Activated naive CD4-positive, alpha-beta T cell treated with anti-CD3 and anti-CD28 coated beads for 36 hours (primary cell): ENCODE measurements at regions not wholly inside any gene's neighbourhood (a gene's known extent, or its start where the extent isn't known, plus 50 kb on each side); places are given as distances from the start of the nearest gene placed in this dataset.

Source experiments
- CTCF ChIA-PET: fragments of 350-600 bp; sonication (Branson Sonifier 250); formaldehyde crosslinking; loops from one replicate; lab custom pipeline; 2021; ENCODE audit warnings: antibody characterized with exemption; lab: Charles Lee
- DNase-seq: peaks from one replicate; pipeline ENCODE4 v3.0.0-alpha.2; 2020
- H3K27ac Mint-ChIP-seq: one replicate; pipeline ENCODE4 v1.8.0; 2021; ENCODE audit warnings: mild to moderate bottlenecking, mixed read lengths
- H3K27me3 Mint-ChIP-seq: one replicate; pipeline ENCODE4 v1.8.0; 2021; ENCODE audit warnings: low read depth, mixed read lengths
- H3K36me3 Mint-ChIP-seq: one replicate; pipeline ENCODE4 v1.8.0; 2021; ENCODE audit warnings: low read depth, mixed read lengths
- H3K4me1 Mint-ChIP-seq: one replicate; pipeline ENCODE4 v1.8.0; 2021; ENCODE audit warnings: low read depth, mixed read lengths
- H3K4me3 Mint-ChIP-seq: one replicate; pipeline ENCODE4 v1.8.0; 2021; ENCODE audit warnings: mild to moderate bottlenecking, moderate library complexity, mixed read lengths
- H3K9me3 Mint-ChIP-seq: one replicate; pipeline ENCODE4 v1.8.0; 2021; ENCODE audit warnings: mixed read lengths
- intact Hi-C: fragments of 100-400 bp; cut with micrococcal nuclease; formaldehyde crosslinking; loops from one replicate; pipeline ENCODE4 v1.15.1; 2023

GRCh38 chr11:28525636-28526405, 417.6 kb downstream of the METTL15 start:
- intact Hi-C loops = no loop called here
- CTCF ChIA-PET = no interaction called here
- Mint-ChIP-seq H3K27me3 (no peaks in the 10 kb centered on the region), H3K4me1 (no peaks in the 10 kb centered on the region), H3K4me3 (no peak overlapping the region), H3K36me3 (peaks cover 4% of the 10 kb centered on the region), H3K9me3 (peaks cover 21% of the 10 kb centered on the region), H3K27ac (no peak overlapping the region)
- DNase-seq = no peak

GRCh38 chr11:28524098-28524497, 415.9 kb downstream of the METTL15 start:
- H3K36me3 Mint-ChIP-seq = peaks cover 4% of the 10 kb centered on the region
- H3K27ac Mint-ChIP-seq = no peak overlapping the region
- CTCF ChIA-PET = no interaction called here
- no peak overlapping the region for H3K4me3 Mint-ChIP-seq
- peaks cover 21% of the 10 kb centered on the region for H3K9me3 Mint-ChIP-seq
- no peak for DNase-seq
- intact Hi-C loops = no loop called here
- H3K27me3 Mint-ChIP-seq = no peaks in the 10 kb centered on the region
- no peaks in the 10 kb centered on the region for H3K4me1 Mint-ChIP-seq

- no peak for DNase-seq
- Mint-ChIP-seq H3K4me1 (no peaks in the 10 kb centered on the region), H3K36me3 (no peaks in the 10 kb centered on the region), H3K27me3 (no peaks in the 10 kb centered on the region), H3K9me3 (peaks cover 12% of the 10 kb centered on the region), H3K4me3 (no peak overlapping the region), H3K27ac (no peak overlapping the region)
- CTCF ChIA-PET = no interaction called here
- intact Hi-C loops = no loop called here
These were observed 412.9 kb downstream of the METTL15 start for GRCh38 chr11:28521075-28521474.

- H3K4me1 Mint-ChIP-seq = no peaks in the 10 kb centered on the region
- H3K9me3 Mint-ChIP-seq = peaks cover 10% of the 10 kb centered on the region
- intact Hi-C loops = no loop called here
- no peak overlapping the region for H3K4me3 Mint-ChIP-seq
- no peaks in the 10 kb centered on the region for H3K27me3 Mint-ChIP-seq
- H3K36me3 Mint-ChIP-seq = no peaks in the 10 kb centered on the region
- CTCF ChIA-PET = no interaction called here
- no peak for DNase-seq
- no peak overlapping the region for H3K27ac Mint-ChIP-seq
These were observed 412.1 kb downstream of the METTL15 start for GRCh38 chr11:28520291-28520690.

GRCh38 chr11:28518825-28519224, 410.6 kb downstream of the METTL15 start:
- no peaks in the 10 kb centered on the region for H3K36me3 Mint-ChIP-seq
- CTCF ChIA-PET = no interaction called here
- H3K9me3 Mint-ChIP-seq = no peaks in the 10 kb centered on the region
- H3K27me3 Mint-ChIP-seq = no peaks in the 10 kb centered on the region
- no peaks in the 10 kb centered on the region for H3K4me1 Mint-ChIP-seq
- H3K4me3 Mint-ChIP-seq = no peak overlapping the region
- intact Hi-C loops = no loop called here
- no peak for DNase-seq
- H3K27ac Mint-ChIP-seq = no peak overlapping the region

GRCh38 chr11:28517621-28518020, 409.4 kb downstream of the METTL15 start:
- DNase-seq = no peak
- Mint-ChIP-seq H3K27me3 (no peaks in the 10 kb centered on the region), H3K9me3 (peaks cover 7% of the 10 kb centered on the region), H3K27ac (no peak overlapping the region), H3K4me3 (no peak overlapping the region), H3K36me3 (no peaks in the 10 kb centered on the region), H3K4me1 (no peaks in the 10 kb centered on the region)
- intact Hi-C loops = loop anchor here (1.0 kb wide), 1 partner anchor 22 kb away; no protein-coding TSS in a partner anchor
- CTCF ChIA-PET = no interaction called here

GRCh38 chr11:28514391-28514790, 406.2 kb downstream of the METTL15 start:
- CTCF ChIA-PET = no interaction called here
- H3K4me3 Mint-ChIP-seq = no peak overlapping the region
- no peaks in the 10 kb centered on the region for H3K36me3 Mint-ChIP-seq
- intact Hi-C loops = no loop called here
- H3K27ac Mint-ChIP-seq = no peak overlapping the region
- no peak for DNase-seq
- peaks cover 7% of the 10 kb centered on the region for H3K9me3 Mint-ChIP-seq
- H3K27me3 Mint-ChIP-seq = no peaks in the 10 kb centered on the region
- no peaks in the 10 kb centered on the region for H3K4me1 Mint-ChIP-seq

- no peaks in the 10 kb centered on the region for H3K4me1 Mint-ChIP-seq
- no peak for DNase-seq
- H3K27ac Mint-ChIP-seq = no peak overlapping the region
- no peak overlapping the region for H3K4me3 Mint-ChIP-seq
- CTCF ChIA-PET = no interaction called here
- intact Hi-C loops = no loop called here
- no peaks in the 10 kb centered on the region for H3K36me3 Mint-ChIP-seq
- peaks cover 7% of the 10 kb centered on the region for H3K9me3 Mint-ChIP-seq
- H3K27me3 Mint-ChIP-seq = no peaks in the 10 kb centered on the region
These were observed 404.1 kb downstream of the METTL15 start for GRCh38 chr11:28512143-28512756.

GRCh38 chr11:28505232-28505631, 397.0 kb downstream of the METTL15 start:
- Mint-ChIP-seq H3K27ac (no peak overlapping the region), H3K27me3 (no peaks in the 10 kb centered on the region), H3K4me3 (no peak overlapping the region), H3K4me1 (no peaks in the 10 kb centered on the region), H3K36me3 (no peaks in the 10 kb centered on the region), H3K9me3 (no peaks in the 10 kb centered on the region)
- CTCF ChIA-PET = no interaction called here
- DNase-seq = no peak
- intact Hi-C loops = no loop called here

- no peaks in the 10 kb centered on the region for H3K27me3 Mint-ChIP-seq
- no peak for DNase-seq
- H3K9me3 Mint-ChIP-seq = no peaks in the 10 kb centered on the region
- no peaks in the 10 kb centered on the region for H3K36me3 Mint-ChIP-seq
- intact Hi-C loops = no loop called here
- H3K4me3 Mint-ChIP-seq = no peak overlapping the region
- no peak overlapping the region for H3K27ac Mint-ChIP-seq
- CTCF ChIA-PET = no interaction called here
- H3K4me1 Mint-ChIP-seq = no peaks in the 10 kb centered on the region
These were observed 396.4 kb downstream of the METTL15 start for GRCh38 chr11:28504555-28505110.

GRCh38 chr11:28495333-28495732, 387.1 kb downstream of the METTL15 start:
- Mint-ChIP-seq H3K4me3 (no peak overlapping the region), H3K27me3 (no peaks in the 10 kb centered on the region), H3K4me1 (no peaks in the 10 kb centered on the region), H3K27ac (no peak overlapping the region), H3K9me3 (peaks cover 3% of the 10 kb centered on the region), H3K36me3 (no peaks in the 10 kb centered on the region)
- CTCF ChIA-PET = no interaction called here
- no peak for DNase-seq
- intact Hi-C loops = loop anchor here (1.0 kb wide), 1 partner anchor 22 kb away; no protein-coding TSS in a partner anchor

GRCh38 chr11:28491431-28491830, 383.2 kb downstream of the METTL15 start:
- peaks cover 3% of the 10 kb centered on the region for H3K9me3 Mint-ChIP-seq
- no peaks in the 10 kb centered on the region for H3K4me1 Mint-ChIP-seq
- no peaks in the 10 kb centered on the region for H3K27me3 Mint-ChIP-seq
- no peak overlapping the region for H3K4me3 Mint-ChIP-seq
- intact Hi-C loops = no loop called here
- no peaks in the 10 kb centered on the region for H3K36me3 Mint-ChIP-seq
- no peak for DNase-seq
- H3K27ac Mint-ChIP-seq = no peak overlapping the region
- CTCF ChIA-PET = no interaction called here
